ENCODE measurements at regions not wholly inside any gene's neighbourhood (a gene's known extent, or its start where the extent isn't known, plus 50 kb on each side); places are given as distances from the start of the nearest gene placed in this dataset.

GRCh38 chr7:68276725-68277124 lies 1280.1 kb downstream of the TYW1 start (continued):
- no peak for TF ChIP-seq JUNB (IDR thresholded peaks at IDR 0.05; ENCODE audit: unreplicated experiment)
- TF ChIP-seq STAT1 (IDR thresholded peaks at IDR 0.05; ENCODE audit: unreplicated experiment), result no peak

GRCh38 chr7:68279827-68280400 lies 1283.3 kb downstream of the TYW1 start:
- no peaks in the 10 kb centered on the region for H3K4me1 ChIP-seq (ENCODE audit: insufficient read depth)
- no peaks in the 10 kb centered on the region for H3K79me2 ChIP-seq (replicated peaks; ENCODE audit: insufficient read depth)
- TF ChIP-seq ZNF114 (CRISPR knock-in tag; IDR thresholded peaks at IDR 0.05), result no peak
- TF ChIP-seq, protein P1, sequence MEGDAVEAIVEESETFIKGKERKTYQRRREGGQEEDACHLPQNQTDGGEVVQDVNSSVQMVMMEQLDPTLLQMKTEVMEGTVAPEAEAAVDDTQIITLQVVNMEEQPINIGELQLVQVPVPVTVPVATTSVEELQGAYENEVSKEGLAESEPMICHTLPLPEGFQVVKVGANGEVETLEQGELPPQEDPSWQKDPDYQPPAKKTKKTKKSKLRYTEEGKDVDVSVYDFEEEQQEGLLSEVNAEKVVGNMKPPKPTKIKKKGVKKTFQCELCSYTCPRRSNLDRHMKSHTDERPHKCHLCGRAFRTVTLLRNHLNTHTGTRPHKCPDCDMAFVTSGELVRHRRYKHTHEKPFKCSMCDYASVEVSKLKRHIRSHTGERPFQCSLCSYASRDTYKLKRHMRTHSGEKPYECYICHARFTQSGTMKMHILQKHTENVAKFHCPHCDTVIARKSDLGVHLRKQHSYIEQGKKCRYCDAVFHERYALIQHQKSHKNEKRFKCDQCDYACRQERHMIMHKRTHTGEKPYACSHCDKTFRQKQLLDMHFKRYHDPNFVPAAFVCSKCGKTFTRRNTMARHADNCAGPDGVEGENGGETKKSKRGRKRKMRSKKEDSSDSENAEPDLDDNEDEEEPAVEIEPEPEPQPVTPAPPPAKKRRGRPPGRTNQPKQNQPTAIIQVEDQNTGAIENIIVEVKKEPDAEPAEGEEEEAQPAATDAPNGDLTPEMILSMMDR (conservative IDR thresholded peaks at IDR 0.05; ENCODE audit: low read depth in 2 of 2), result no peak
- no peak for TF ChIP-seq EZH2phosphoT487 (IDR thresholded peaks at IDR 0.05; ENCODE audit: unreplicated experiment)
- TF ChIP-seq POLR2AphosphoS5 (IDR thresholded peaks at IDR 0.05; ENCODE audit: low read depth), result no peak
- TF ChIP-seq, protein P2, sequence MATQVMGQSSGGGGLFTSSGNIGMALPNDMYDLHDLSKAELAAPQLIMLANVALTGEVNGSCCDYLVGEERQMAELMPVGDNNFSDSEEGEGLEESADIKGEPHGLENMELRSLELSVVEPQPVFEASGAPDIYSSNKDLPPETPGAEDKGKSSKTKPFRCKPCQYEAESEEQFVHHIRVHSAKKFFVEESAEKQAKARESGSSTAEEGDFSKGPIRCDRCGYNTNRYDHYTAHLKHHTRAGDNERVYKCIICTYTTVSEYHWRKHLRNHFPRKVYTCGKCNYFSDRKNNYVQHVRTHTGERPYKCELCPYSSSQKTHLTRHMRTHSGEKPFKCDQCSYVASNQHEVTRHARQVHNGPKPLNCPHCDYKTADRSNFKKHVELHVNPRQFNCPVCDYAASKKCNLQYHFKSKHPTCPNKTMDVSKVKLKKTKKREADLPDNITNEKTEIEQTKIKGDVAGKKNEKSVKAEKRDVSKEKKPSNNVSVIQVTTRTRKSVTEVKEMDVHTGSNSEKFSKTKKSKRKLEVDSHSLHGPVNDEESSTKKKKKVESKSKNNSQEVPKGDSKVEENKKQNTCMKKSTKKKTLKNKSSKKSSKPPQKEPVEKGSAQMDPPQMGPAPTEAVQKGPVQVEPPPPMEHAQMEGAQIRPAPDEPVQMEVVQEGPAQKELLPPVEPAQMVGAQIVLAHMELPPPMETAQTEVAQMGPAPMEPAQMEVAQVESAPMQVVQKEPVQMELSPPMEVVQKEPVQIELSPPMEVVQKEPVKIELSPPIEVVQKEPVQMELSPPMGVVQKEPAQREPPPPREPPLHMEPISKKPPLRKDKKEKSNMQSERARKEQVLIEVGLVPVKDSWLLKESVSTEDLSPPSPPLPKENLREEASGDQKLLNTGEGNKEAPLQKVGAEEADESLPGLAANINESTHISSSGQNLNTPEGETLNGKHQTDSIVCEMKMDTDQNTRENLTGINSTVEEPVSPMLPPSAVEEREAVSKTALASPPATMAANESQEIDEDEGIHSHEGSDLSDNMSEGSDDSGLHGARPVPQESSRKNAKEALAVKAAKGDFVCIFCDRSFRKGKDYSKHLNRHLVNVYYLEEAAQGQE (IDR thresholded peaks at IDR 0.05; ENCODE audit: unreplicated experiment), result no peak
- no peak for TF ChIP-seq STAT1 (IDR thresholded peaks at IDR 0.05; ENCODE audit: unreplicated experiment)
- TF ChIP-seq CREB1 (CRISPR knock-in tag; IDR thresholded peaks at IDR 0.05; ENCODE audit: low read depth), result no peak
- no peak for TF ChIP-seq NANOG (IDR thresholded peaks at IDR 0.05; ENCODE audit: borderline replicate concordance)
- TF ChIP-seq EZH2 (IDR thresholded peaks at IDR 0.05; ENCODE audit: low read depth, unreplicated experiment), result no peak
- no peak for TF ChIP-seq JUNB (IDR thresholded peaks at IDR 0.05; ENCODE audit: unreplicated experiment)
- no peak for TF ChIP-seq ETS1 (IDR thresholded peaks at IDR 0.05)
- TF ChIP-seq, protein P3, sequence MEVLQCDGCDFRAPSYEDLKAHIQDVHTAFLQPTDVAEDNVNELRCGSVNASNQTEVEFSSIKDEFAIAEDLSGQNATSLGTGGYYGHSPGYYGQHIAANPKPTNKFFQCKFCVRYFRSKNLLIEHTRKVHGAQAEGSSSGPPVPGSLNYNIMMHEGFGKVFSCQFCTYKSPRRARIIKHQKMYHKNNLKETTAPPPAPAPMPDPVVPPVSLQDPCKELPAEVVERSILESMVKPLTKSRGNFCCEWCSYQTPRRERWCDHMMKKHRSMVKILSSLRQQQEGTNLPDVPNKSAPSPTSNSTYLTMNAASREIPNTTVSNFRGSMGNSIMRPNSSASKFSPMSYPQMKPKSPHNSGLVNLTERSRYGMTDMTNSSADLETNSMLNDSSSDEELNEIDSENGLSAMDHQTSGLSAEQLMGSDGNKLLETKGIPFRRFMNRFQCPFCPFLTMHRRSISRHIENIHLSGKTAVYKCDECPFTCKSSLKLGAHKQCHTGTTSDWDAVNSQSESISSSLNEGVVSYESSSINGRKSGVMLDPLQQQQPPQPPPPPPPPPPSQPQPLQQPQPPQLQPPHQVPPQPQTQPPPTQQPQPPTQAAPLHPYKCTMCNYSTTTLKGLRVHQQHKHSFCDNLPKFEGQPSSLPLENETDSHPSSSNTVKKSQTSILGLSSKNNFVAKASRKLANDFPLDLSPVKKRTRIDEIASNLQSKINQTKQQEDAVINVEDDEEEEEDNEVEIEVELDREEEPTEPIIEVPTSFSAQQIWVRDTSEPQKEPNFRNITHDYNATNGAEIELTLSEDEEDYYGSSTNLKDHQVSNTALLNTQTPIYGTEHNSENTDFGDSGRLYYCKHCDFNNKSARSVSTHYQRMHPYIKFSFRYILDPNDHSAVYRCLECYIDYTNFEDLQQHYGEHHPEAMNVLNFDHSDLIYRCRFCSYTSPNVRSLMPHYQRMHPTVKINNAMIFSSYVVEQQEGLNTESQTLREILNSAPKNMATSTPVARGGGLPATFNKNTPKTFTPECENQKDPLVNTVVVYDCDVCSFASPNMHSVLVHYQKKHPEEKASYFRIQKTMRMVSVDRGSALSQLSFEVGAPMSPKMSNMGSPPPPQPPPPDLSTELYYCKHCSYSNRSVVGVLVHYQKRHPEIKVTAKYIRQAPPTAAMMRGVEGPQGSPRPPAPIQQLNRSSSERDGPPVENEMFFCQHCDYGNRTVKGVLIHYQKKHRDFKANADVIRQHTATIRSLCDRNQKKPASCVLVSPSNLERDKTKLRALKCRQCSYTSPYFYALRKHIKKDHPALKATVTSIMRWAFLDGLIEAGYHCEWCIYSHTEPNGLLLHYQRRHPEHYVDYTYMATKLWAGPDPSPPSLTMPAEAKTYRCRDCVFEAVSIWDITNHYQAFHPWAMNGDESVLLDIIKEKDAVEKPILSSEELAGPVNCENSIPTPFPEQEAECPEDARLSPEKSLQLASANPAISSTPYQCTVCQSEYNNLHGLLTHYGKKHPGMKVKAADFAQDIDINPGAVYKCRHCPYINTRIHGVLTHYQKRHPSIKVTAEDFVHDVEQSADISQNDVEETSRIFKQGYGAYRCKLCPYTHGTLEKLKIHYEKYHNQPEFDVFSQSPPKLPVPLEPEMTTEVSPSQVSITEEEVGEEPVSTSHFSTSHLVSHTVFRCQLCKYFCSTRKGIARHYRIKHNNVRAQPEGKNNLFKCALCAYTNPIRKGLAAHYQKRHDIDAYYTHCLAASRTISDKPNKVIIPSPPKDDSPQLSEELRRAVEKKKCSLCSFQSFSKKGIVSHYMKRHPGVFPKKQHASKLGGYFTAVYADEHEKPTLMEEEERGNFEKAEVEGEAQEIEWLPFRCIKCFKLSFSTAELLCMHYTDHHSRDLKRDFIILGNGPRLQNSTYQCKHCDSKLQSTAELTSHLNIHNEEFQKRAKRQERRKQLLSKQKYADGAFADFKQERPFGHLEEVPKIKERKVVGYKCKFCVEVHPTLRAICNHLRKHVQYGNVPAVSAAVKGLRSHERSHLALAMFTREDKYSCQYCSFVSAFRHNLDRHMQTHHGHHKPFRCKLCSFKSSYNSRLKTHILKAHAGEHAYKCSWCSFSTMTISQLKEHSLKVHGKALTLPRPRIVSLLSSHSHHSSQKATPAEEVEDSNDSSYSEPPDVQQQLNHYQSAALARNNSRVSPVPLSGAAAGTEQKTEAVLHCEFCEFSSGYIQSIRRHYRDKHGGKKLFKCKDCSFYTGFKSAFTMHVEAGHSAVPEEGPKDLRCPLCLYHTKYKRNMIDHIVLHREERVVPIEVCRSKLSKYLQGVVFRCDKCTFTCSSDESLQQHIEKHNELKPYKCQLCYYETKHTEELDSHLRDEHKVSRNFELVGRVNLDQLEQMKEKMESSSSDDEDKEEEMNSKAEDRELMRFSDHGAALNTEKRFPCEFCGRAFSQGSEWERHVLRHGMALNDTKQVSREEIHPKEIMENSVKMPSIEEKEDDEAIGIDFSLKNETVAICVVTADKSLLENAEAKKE (CRISPR knock-in tag; IDR thresholded peaks at IDR 0.05), result no peak
- no peaks in the 10 kb centered on the region for H3K4me1 Mint-ChIP-seq
- H3K4me2 ChIP-seq, result no peak overlapping the region
- no peak for DNase-seq (ENCODE audit: low spot score)
- H4K20me1 ChIP-seq (replicated peaks; ENCODE audit: insufficient read depth), result no peaks in the 10 kb centered on the region
- H3K36me3 Mint-ChIP-seq (ENCODE audit: low read depth), result peaks cover 45% of the 10 kb centered on the region; the same call in 2 of the 3 replicates
- no peak overlapping the region for H3K4me3 Mint-ChIP-seq
- no peak overlapping the region for H3K27ac Mint-ChIP-seq
- H3F3A ChIP-seq (replicated peaks; ENCODE audit: low read depth), result no peaks in the 10 kb centered on the region
- H3K27me3 Mint-ChIP-seq (ENCODE audit: insufficient read depth, low read depth, poor library complexity), result peaks cover 6% of the 10 kb centered on the region
- H3K27me3 ChIP-seq (ENCODE audit: insufficient read depth), result no peaks in the 10 kb centered on the region
- no peak overlapping the region for H2AFZ ChIP-seq
- H3K9me3 Mint-ChIP-seq, result peaks cover 97% of the 10 kb centered on the region
- peaks cover 4% of the 10 kb centered on the region; the same call in 1 of the 2 replicates for H3K36me3 ChIP-seq (ENCODE audit: insufficient read depth)
- no peak overlapping the region for H3K27ac ChIP-seq (ENCODE audit: low read depth)
- no peak for ATAC-seq
- no peaks in the 10 kb centered on the region for H3K9me2 ChIP-seq (ENCODE audit: insufficient read depth)
- H3K4me3 ChIP-seq, result no peak overlapping the region
